ENCODE measurements at regions not wholly inside any gene's neighbourhood (a gene's known extent, or its start where the extent isn't known, plus 50 kb on each side); places are given as distances from the start of the nearest gene placed in this dataset.
"Not testable (repeated sequence)": the region's sequence is repeated elsewhere in the genome, so short reads cannot be mapped to it uniquely, and the experiment has no call there.

- POLR2A ChIA-PET (ENCODE audit: partially characterized antibody); H3K27ac ChIP-seq (ENCODE audit: low read depth, low read length); H3K4me3 Mint-ChIP-seq; H3K27ac Mint-ChIP-seq; intact Hi-C loops (cut with micrococcal nuclease); H3K9me3 ChIP-seq (ENCODE audit: control insufficient read depth in 1 of 2, low read length in 2 of 2); H3K36me3 ChIP-seq (ENCODE audit: insufficient read depth, low read length); H3K27me3 ChIP-seq (ENCODE audit: insufficient read depth, low read length); H3K4me1 Mint-ChIP-seq; H3K4me3 ChIP-seq (ENCODE audit: low read length in 2 of 2); DNase-seq; H3K4me1 ChIP-seq (ENCODE audit: insufficient read depth, low read length); H3K27me3 Mint-ChIP-seq: not testable (repeated sequence)
- Mint-ChIP-seq H3K9me3 (peaks cover 3 to 26% (median 15%) of the 10 kb centered on the region in 8 donors), H3K36me3 (peaks cover 21 to 29% of the 10 kb centered on the region in 2 donors)
- CTCF ChIA-PET (ENCODE audit: partially characterized antibody) = interaction anchor here (4.5 kb wide), 1 partner anchor 22 kb away, joined by 16 read pairs; no protein-coding TSS in a partner anchor
Observed at GRCh38 chr7:136092714-136093113, 115.6 kb upstream of the MTPN start.

- Mint-ChIP-seq H3K36me3 (peaks cover 15 to 28% of the 10 kb centered on the region in 2 donors), H3K9me3 (peaks cover 2 to 11% (median 7%) of the 10 kb centered on the region in 8 donors), H3K4me3 (no peak overlapping the region), H3K27ac (no peak overlapping the region), H3K4me1 (peaks cover 0 to 1% (median 0%) of the 10 kb centered on the region in 4 donors), H3K27me3 (no peaks in the 10 kb centered on the region)
- intact Hi-C loops (cut with micrococcal nuclease) = no loop called here
- Histone ChIP-seq H3K36me3 (ENCODE audit: insufficient read depth, low read length) (no peaks in the 10 kb centered on the region), H3K9me3 (ENCODE audit: control insufficient read depth in 1 of 2, low read length in 2 of 2) (no peaks in the 10 kb centered on the region), H3K27me3 (ENCODE audit: insufficient read depth, low read length) (no peaks in the 10 kb centered on the region), H3K27ac (ENCODE audit: low read depth, low read length) (no peak overlapping the region), H3K4me1 (ENCODE audit: insufficient read depth, low read length) (no peaks in the 10 kb centered on the region), H3K4me3 (ENCODE audit: low read length in 2 of 2) (no peak overlapping the region)
- CTCF ChIA-PET (ENCODE audit: partially characterized antibody) = no interaction called here
- no peak for DNase-seq
- POLR2A ChIA-PET (ENCODE audit: partially characterized antibody) = no interaction called here
Observed at GRCh38 chr7:136087881-136088280, 110.7 kb upstream of the MTPN start.

GRCh38 chr7:136086712-136087111, 109.6 kb upstream of the MTPN start:
- no peak overlapping the region for H3K4me3 ChIP-seq (ENCODE audit: low read length in 2 of 2)
- peak overlapping the region in 1 of 7 donors; percentile 32 for H3K27ac Mint-ChIP-seq

GRCh38 chr7:136079934-136080333, 102.8 kb upstream of the MTPN start:
- no peaks in the 10 kb centered on the region for H3K36me3 ChIP-seq (ENCODE audit: insufficient read depth, low read length)
- H3K4me3 ChIP-seq (ENCODE audit: low read length in 2 of 2) = no peak overlapping the region
- no peak for DNase-seq
- intact Hi-C loops (cut with micrococcal nuclease) = no loop called here
- no peaks in the 10 kb centered on the region for H3K4me1 ChIP-seq (ENCODE audit: insufficient read depth, low read length)
- Mint-ChIP-seq H3K27me3 (no peaks in the 10 kb centered on the region), H3K9me3 (no peaks in the 10 kb centered on the region), H3K4me1 (no peaks in the 10 kb centered on the region), H3K36me3 (peaks cover 2 to 15% of the 10 kb centered on the region in 2 donors), H3K4me3 (no peak overlapping the region), H3K27ac (no peak overlapping the region)
- CTCF ChIA-PET (ENCODE audit: partially characterized antibody) = interaction anchor here (2.5 kb wide), 1 partner anchor 35 kb away, joined by 8 read pairs; no protein-coding TSS in a partner anchor
- no peaks in the 10 kb centered on the region for H3K27me3 ChIP-seq (ENCODE audit: insufficient read depth, low read length)
- H3K27ac ChIP-seq (ENCODE audit: low read depth, low read length) = no peak overlapping the region
- H3K9me3 ChIP-seq (ENCODE audit: control insufficient read depth in 1 of 2, low read length in 2 of 2) = no peaks in the 10 kb centered on the region
- POLR2A ChIA-PET (ENCODE audit: partially characterized antibody) = no interaction called here

More at GRCh38 chr7:136086712-136087111, 109.6 kb upstream of the MTPN start:
- H3K4me1 ChIP-seq (ENCODE audit: insufficient read depth, low read length) = no peaks in the 10 kb centered on the region
- Mint-ChIP-seq H3K4me3 (peak overlapping the region; percentile 18 to 60 (median 49)), H3K36me3 (peaks cover 10 to 19% of the 10 kb centered on the region in 2 donors), H3K27me3 (no peaks in the 10 kb centered on the region), H3K4me1 (peaks cover 0 to 1% (median 0%) of the 10 kb centered on the region in 4 donors), H3K9me3 (peaks cover 0 to 4% (median 0%) of the 10 kb centered on the region in 8 donors)
- intact Hi-C loops (cut with micrococcal nuclease) = no loop called here
- POLR2A ChIA-PET (ENCODE audit: partially characterized antibody) = no interaction called here
- H3K36me3 ChIP-seq (ENCODE audit: insufficient read depth, low read length) = no peaks in the 10 kb centered on the region
- H3K27me3 ChIP-seq (ENCODE audit: insufficient read depth, low read length) = no peaks in the 10 kb centered on the region
- DNase-seq = peak in 4 of 5 donors; percentile 12 to 20 (median 14)
- H3K27ac ChIP-seq (ENCODE audit: low read depth, low read length) = no peak overlapping the region
- no peaks in the 10 kb centered on the region for H3K9me3 ChIP-seq (ENCODE audit: control insufficient read depth in 1 of 2, low read length in 2 of 2)
- CTCF ChIA-PET (ENCODE audit: partially characterized antibody) = no interaction called here

- H3K9me3 Mint-ChIP-seq = no peaks in the 10 kb centered on the region
- no peaks in the 10 kb centered on the region for H3K27me3 ChIP-seq (ENCODE audit: insufficient read depth, low read length)
- H3K4me1 ChIP-seq (ENCODE audit: insufficient read depth, low read length) = no peaks in the 10 kb centered on the region
- H3K27me3 Mint-ChIP-seq = no peaks in the 10 kb centered on the region
- intact Hi-C loops (cut with micrococcal nuclease) = no loop called here
- no peak overlapping the region for H3K27ac Mint-ChIP-seq
- no peak overlapping the region for H3K4me3 ChIP-seq (ENCODE audit: low read length in 2 of 2)
- no peak overlapping the region for H3K4me3 Mint-ChIP-seq
- CTCF ChIA-PET (ENCODE audit: partially characterized antibody) = interaction anchor here (2.5 kb wide), 1 partner anchor 35 kb away, joined by 8 read pairs; no protein-coding TSS in a partner anchor
- POLR2A ChIA-PET (ENCODE audit: partially characterized antibody) = no interaction called here
- no peaks in the 10 kb centered on the region for H3K36me3 ChIP-seq (ENCODE audit: insufficient read depth, low read length)
- H3K9me3 ChIP-seq (ENCODE audit: control insufficient read depth in 1 of 2, low read length in 2 of 2) = no peaks in the 10 kb centered on the region
- no peak for DNase-seq
- no peaks in the 10 kb centered on the region for H3K4me1 Mint-ChIP-seq
- peaks cover 2 to 11% of the 10 kb centered on the region in 2 donors for H3K36me3 Mint-ChIP-seq
- no peak overlapping the region for H3K27ac ChIP-seq (ENCODE audit: low read depth, low read length)
Observed at GRCh38 chr7:136079478-136079892, 102.3 kb upstream of the MTPN start.

- Histone ChIP-seq H3K4me1 (ENCODE audit: insufficient read depth, low read length) (no peaks in the 10 kb centered on the region), H3K4me3 (ENCODE audit: low read length in 2 of 2) (no peak overlapping the region), H3K27ac (ENCODE audit: low read depth, low read length) (no peak overlapping the region), H3K36me3 (ENCODE audit: insufficient read depth, low read length) (no peaks in the 10 kb centered on the region), H3K27me3 (ENCODE audit: insufficient read depth, low read length) (no peaks in the 10 kb centered on the region), H3K9me3 (ENCODE audit: control insufficient read depth in 1 of 2, low read length in 2 of 2) (no peaks in the 10 kb centered on the region)
- Mint-ChIP-seq H3K36me3 (peaks cover 0 to 7% of the 10 kb centered on the region in 2 donors), H3K4me3 (no peak overlapping the region), H3K27me3 (no peaks in the 10 kb centered on the region), H3K9me3 (no peaks in the 10 kb centered on the region), H3K4me1 (no peaks in the 10 kb centered on the region), H3K27ac (no peak overlapping the region)
- ChIA-PET CTCF (ENCODE audit: partially characterized antibody) (interaction anchor here (2.5 kb wide), 1 partner anchor 36 kb away, joined by 8 read pairs; no protein-coding TSS in a partner anchor), POLR2A (ENCODE audit: partially characterized antibody) (no interaction called here)
- intact Hi-C loops (cut with micrococcal nuclease) = no loop called here
- DNase-seq = no peak
Observed at GRCh38 chr7:136079066-136079465, 101.9 kb upstream of the MTPN start.

GRCh38 chr7:136078630-136079029, 101.5 kb upstream of the MTPN start:
- Histone ChIP-seq H3K4me1 (ENCODE audit: insufficient read depth, low read length) (no peaks in the 10 kb centered on the region), H3K9me3 (ENCODE audit: control insufficient read depth in 1 of 2, low read length in 2 of 2) (no peaks in the 10 kb centered on the region), H3K27ac (ENCODE audit: low read depth, low read length) (no peak overlapping the region), H3K27me3 (ENCODE audit: insufficient read depth, low read length) (no peaks in the 10 kb centered on the region), H3K36me3 (ENCODE audit: insufficient read depth, low read length) (no peaks in the 10 kb centered on the region), H3K4me3 (ENCODE audit: low read length in 2 of 2) (no peak overlapping the region)
- Mint-ChIP-seq H3K4me1 (no peaks in the 10 kb centered on the region), H3K27ac (no peak overlapping the region), H3K4me3 (no peak overlapping the region), H3K36me3 (peaks cover 0 to 7% of the 10 kb centered on the region in 2 donors), H3K9me3 (no peaks in the 10 kb centered on the region), H3K27me3 (no peaks in the 10 kb centered on the region)
- no peak for DNase-seq
- ChIA-PET POLR2A (ENCODE audit: partially characterized antibody) (no interaction called here), CTCF (ENCODE audit: partially characterized antibody) (interaction anchor here (2.5 kb wide), 1 partner anchor 36 kb away, joined by 8 read pairs; no protein-coding TSS in a partner anchor)
- intact Hi-C loops (cut with micrococcal nuclease) = no loop called here

Data from CD4-positive, alpha-beta memory T cell (primary cell).